ENCODE measurements at regions not wholly inside any gene's neighbourhood (a gene's known extent, or its start where the extent isn't known, plus 50 kb on each side); places are given as distances from the start of the nearest gene placed in this dataset.
A peak's percentile ranks its signal among the peaks of the same experiment; 100 is the strongest.
"Not testable (repeated sequence)": the region's sequence is repeated elsewhere in the genome, so short reads cannot be mapped to it uniquely, and the experiment has no call there.

DNA sequence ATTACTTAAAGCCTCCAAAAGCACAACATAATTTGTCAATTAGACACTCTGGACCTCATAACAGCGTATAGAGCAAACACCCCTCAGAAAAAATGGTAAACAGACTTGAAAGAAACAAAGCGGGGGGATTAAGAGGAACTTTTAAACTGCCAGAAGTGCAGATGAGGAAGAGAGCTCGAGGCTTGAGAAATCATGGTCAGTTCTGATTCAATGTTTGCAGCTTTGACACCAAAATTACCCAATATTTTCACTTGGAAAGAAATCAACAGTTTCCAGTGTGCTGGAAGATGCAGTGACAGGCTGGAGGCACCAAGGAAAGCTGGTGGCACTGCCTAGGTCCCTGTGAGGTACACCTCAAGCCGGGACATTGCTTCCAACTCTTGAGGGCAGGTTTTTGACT is 180.9 kb upstream of the TOX3 start:
- no peak for DNase-seq

DNA sequence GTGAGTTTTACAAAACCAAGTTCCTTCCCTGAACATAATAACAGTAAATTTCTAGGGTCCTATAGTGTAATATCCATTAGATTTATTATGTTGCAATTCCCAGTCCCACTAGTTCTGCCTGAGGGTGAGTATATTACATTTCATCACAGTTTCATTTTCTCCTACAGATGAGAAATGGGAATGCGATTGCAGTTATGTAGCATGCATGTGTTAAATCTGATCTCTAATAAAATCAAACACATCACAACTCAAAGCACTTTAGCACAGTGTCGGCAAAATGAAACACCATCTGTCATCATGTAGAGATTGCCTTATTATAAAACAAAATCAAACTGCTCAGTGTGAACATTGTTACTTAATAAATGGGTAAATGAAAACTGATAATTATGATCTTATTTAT is 180.5 kb upstream of the TOX3 start:
- DNase-seq = no peak

DNA sequence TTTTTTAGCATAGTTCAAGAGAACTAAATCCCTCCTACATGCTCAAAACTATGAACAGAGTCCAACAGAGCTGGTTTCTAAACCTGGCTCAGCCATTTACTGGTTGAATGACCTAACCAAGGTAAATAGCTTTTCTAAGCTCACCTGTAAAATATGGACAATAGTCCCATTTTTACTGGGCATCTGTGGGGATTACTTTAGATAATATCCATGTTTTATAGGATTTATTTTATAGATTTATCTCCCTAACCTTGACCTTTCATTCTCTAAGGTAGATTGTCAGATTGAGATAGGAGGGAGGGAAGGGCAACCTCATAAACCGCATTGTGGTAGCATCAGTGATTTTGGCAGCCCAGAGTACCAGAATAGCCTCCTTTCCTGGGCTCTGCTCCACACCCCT is 178.5 kb upstream of the TOX3 start:
- DNase-seq = no peak

DNA sequence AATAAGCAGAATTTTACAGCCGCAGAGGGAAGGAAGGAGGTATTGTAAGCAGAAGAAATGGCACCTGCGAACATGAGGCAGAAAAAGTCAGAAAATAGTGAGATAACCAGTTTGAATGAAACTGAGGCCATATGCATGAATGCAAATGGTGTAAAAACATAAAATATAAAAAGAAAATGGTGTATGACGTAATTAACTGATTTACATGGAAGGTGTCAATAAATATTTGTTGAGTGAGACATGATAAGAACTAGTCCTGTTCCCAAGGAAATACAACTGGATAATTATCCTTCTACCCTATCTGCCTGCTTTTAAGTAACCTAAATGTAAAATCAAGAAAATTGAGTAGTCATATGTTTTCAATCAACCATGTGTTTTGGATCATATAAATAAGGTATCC is 178.1 kb upstream of the TOX3 start:
- no peak for DNase-seq

DNA sequence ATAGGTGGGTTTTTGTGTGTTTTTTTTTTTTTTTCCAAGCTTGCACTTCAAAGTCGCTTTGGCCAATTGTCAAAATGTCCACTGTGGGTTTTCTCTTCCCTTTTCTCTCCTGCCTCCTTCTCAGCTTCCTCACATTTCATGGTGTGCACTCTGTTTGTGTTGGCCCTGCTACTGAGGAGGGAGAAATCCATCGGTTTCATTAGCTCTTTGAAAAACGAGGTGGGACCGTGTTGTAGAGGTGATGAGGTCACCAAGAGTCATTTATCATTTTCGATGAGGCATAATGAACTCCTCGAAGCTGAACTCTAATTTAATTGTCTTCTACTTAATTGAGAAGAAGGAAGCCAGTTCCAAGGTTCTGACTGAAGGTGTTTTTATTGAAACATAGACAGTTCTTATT is 174.4 kb upstream of the TOX3 start:
- DNase-seq = no peak

DNA sequence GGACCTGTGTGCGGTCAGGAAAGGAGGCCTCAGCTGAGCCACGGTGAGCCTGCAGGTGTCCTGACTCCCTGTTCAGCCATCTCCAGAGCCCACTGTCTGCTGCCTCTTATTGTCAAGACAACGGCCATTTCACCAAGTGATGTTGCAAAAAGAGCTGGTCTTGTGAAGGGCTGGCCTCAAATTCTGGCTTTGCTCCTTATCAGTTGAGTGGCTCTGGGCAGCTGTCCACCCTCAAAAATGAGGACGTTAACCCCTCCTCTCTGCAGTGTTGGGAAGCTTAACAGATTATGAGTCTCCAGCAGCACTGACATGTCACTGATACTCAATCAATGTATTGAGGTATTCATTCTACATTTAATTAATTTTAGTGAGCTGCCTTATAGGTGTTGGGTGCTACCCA is 171.1 kb upstream of the TOX3 start:
- DNase-seq = no peak

DNA sequence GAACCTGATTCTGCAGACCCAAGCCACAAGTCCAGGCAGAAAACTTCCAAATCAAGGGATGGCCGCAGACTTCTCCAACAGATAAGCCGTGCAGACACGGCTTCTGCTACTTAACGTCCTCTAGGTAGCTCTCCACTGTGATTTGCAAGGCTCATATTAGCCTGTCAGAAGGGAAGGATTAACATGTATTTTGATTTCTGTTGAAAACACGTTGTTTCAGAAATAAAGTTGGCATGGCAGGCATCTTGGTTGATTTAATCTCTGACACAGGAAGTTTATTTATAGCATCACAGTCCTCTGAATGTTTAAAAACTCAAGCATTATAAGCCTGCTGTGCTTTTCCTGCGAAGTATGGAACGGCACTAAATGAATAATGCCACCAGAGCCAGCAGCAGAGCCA is 166.8 kb upstream of the TOX3 start:
- DNase-seq = no peak

DNA sequence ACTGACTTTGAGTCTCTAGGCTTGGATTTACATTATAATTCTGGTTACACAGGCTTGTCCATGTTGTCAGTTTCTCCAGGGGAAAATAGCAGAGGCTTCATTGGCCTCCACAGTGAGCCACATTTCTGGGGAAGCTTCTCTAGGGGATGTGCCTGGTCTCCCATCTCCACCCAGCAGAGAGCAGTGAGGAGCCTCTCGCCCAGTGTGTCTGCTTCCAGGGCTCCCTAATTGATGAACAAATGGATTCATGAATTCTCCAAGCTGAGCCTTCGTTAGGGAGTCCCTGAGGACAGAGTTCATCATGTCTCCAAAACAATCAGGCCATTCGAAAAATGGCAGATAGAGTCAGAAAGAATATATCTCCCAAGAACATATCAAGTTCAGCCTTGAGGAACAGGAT is 162.4 kb upstream of the TOX3 start:
- DNase-seq = no peak

DNA sequence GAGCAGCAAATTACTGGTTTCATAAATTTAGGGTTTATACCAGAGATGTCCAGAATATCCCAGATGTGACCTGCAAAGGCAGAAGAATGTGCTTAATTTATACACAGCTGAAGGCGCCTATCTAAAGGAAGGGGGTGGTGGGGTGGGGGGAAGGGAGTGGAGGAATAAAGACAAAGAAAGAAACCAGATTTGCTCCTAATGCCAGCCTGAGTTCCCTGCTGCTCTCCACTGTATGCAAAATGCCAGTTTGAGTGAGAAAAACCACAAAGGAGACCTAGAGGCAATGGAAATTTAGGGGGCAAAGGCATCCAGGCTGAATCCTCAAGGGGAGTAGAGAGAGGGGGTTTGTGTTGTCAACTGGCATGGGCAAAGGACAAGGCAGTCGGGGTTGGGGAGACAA is 161.5 kb upstream of the TOX3 start:
- no peak for DNase-seq

DNA sequence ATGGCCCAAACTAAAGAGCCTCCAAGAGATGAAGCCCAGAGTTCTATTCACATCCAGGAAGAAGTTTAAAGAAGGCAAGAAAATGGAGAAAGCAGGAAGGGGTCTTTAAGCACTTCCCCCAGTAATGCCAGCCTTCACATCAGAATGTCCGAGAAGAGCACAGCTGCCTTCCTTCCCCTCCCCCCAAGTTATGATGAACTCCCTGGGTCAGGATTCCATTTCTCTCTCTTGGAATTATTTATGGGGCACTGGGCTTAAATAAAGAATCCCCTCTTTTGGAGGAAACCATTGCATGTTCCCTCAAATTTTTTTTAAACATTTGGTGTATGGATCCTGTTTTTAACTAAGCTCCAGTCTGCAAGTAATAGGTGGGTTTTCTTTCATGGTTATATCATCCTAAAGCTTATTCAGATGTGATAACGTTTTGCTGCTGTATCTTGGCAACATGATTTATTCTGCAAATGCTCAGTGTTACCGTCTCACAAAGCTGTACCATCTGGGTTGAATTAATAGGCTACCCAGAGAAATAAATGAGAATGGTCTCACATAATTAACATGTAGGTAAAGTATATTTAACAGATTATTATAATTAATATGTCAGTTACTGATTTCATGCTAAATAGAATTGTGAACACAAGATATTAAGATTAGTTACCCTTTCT is 160.9 kb upstream of the TOX3 start:
- DNase-seq = no peak

DNA sequence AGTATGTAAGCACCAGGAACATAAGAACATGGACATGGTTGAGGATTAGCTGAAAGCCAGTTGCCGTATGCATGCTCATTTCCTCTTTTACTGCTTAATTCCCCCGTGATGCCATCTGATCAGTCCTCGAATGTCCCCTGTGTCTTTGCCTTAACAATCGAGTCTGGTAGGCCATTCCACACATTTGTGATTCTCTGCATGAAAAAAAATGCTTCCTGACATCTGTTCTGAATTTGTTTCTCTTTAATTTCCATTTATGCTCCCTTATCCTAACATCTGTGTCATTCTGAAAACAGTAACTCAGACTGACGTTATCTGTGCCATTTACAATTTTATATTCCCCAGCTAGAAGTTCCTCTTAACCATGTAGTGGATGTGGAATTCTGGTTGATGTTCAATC is 158.2 kb upstream of the TOX3 start:
- DNase-seq = peak; percentile 46

DNA sequence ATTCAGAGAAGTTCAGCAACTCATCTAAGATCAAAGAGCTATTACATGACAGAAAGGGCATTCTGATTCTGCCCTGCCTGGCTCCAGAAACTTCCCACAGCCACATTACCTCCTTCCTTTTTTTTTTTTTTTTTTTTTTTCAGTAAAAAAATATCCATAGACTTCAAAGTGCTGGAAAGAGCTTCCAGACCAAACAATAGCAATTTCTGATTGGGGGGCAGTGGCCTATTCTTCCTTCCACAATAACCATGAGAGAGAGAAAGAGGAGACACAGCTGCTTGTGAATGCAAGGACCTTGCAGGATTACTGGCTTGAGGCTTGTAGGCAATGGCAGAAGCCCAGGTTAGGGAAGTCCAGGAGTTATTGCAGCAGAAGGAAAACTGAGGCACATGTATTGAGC is 151.0 kb upstream of the TOX3 start:
- no peak for DNase-seq

DNA sequence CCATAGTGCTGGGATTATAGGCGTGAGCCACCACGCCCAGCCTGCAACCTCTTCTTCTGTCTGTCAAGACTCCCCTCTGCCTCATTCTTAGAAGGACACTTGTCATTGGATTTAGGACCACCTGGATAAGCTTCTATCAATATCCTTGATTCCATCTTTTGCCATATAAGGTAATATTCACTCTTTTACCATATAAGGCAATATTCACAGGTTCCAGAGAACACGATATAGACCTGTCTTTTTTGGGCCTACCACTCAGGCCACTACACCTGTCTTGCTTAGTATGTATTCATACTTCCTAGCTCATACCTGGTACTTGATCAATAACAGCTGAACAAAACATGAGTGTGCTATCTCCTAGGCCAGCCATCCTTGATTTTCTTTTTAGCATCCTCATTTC is 149.2 kb upstream of the TOX3 start:
- DNase-seq = no peak

DNA sequence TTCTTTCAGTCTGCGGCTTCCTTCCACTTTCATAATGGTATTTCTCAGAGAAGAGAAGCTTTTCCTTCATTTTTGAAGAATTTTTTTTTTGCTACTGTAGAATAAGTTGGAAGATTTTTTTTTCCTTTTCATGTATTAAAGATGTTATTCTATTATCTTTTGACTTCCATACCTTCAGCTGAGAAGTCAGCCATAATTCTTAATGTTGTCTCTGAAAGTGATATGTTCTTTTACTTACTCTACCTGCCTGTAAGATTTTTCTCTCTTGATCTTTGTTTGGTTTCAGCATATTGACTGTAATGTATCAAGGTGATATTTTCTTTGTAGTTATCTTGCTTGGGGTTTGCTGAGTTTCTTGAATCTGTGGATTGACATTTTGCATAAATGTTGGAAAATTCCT is 143.5 kb upstream of the TOX3 start:
- DNase-seq = no peak

DNA sequence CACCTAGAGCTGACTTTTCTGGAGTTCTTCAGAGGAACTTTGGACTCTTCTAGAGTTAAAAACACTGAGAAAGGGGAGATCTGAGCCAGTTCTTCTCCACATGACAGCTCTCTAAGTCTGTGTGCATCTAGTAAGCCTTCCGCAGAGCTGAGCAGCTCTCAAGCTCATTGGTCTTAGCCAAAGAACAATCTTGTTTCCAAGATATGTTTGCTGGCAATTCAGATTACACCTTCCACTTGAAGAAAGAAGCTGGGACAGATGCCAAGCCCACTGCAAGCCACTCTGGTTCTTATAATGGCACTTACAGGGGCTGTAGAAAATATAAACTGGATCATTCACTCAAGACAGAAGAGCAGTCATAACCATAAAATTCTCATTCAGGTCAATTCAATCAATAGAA is 134.1 kb upstream of the TOX3 start:
- no peak for DNase-seq

DNA sequence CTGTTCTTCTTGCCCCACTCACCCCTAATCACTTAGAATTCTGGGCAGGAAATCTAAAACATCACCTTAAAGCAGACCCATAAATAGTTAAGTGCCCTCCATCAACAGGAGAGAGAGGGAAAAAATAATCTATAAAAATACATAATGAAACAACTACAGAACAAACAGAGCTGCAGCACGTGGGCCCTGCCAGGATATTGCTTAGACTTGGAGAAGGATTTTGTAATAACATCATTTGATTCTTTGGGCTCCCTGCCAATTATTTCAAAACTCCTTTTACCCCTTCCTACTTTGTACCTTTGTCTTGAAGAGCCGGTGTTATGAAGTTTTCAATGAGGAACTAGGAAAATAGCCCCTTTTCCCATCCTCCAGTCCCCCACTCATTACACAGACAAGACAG is 130.6 kb upstream of the TOX3 start:
- no peak for DNase-seq

DNA sequence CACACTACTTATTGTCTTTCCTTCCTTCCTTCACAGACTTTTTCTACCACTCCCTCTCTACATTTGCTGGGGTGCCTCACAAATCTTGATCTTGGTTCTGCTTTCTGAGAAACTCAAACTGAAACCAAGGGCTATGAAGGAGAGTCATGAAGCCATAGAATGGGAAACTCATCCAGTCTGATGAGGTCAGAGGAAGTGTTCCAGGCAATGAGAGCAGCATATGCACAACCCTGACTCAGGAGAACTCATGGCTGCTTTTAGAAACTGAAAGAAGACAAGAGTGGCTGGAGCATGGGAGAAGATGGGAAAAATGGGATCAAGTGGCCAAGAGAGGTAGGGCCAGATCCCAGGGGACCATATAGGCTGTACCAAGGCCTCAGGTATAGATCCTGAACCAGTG is 130.0 kb upstream of the TOX3 start:
- no peak for DNase-seq

DNA sequence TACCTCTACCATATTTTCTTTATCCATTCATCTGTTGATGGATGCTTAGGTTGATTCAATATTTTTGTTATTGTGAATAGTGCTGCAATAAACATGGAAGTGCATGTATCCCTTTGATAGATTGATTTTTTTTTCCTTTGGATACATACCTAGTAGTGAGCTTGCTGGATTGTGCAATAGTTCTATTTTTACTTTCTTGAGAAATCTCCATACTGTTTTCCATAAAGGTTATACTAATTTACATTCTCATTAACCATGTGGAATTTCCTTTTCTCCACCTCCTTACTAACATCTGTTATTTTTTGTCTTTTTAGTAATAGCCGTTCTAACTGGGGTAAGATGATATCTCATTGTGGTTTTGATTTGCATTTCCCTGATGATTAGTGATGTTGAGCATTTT is 124.6 kb upstream of the TOX3 start:
- no peak for DNase-seq

DNA sequence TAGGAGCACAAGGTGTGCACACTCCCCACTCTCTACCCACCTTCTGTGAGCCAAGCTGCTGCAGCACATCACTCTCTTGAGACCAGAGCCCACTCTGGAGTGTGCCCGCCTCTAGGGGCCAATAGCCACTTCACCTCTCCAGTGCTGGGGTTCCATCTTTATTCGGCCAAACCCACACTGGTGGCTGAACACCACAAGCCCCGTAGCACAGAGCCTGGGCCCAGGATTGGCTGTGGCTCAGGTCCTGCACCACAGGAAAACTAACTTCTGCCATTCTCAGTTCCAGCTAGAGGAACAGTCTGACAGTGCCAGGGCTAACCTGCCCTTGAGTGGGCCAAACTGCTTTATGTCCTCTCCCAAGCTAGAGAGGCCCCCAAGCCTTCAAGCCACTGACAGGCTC is 111.0 kb upstream of the TOX3 start:
- no peak for DNase-seq

DNA sequence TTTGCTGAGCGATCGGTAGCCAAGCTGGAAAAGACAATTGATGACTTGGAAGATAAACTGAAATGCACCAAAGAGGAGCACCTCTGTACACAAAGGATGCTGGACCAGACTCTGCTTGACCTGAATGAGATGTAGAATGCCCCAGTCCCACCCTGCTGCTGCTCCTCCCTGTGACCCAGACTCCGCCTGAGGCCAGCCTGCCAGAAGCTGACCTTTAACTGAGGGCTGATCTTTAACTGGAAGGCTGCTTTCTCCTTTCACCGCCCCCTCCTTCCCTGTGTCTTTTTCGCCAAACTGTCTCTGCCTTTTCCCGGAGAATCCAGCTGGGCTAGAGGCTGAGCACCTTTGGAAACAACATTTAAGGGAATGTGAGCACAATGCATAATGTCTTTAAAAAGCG is 109.0 kb upstream of the TOX3 start:
- not testable (repeated sequence) for DNase-seq

DNA sequence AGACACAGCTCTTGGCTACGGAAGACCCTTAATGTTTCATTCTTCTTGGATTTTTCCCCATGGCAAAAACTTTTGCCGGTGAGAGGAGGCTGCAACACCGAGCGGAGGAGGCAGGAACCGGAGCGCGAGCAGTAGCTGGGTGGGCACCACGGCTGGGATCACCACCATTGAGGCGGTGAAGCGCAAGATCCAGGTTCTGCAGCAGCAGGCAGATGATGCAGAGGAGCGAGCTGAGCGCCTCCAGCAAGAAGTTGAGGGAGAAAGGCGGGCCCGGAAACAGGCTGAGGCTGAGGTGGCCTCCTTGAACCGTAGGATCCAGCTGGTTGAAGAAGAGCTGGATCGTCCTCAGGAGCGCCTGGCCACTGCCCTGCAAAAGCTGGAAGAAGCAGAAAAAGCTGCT is 108.2 kb upstream of the TOX3 start:
- DNase-seq = not testable (repeated sequence)

DNA sequence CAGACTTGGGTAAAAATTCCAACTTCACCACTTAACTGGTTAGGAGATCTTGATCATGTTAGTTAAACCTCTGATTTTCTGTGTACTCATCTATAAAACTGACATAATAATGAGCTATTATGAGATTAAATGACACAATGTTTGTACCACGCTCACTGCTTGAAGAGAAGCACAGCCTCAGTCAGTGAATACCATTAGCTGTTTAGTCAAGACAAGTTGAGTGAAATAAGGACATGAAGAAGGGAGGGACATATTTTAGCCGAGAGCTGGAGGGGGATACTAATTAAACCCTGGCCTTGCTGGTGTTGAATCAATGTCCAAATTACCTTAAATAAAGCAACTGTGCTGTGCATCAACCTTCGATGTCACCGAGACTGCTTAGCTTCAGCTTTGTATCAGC is 105.1 kb upstream of the TOX3 start:
- no peak for DNase-seq

DNA sequence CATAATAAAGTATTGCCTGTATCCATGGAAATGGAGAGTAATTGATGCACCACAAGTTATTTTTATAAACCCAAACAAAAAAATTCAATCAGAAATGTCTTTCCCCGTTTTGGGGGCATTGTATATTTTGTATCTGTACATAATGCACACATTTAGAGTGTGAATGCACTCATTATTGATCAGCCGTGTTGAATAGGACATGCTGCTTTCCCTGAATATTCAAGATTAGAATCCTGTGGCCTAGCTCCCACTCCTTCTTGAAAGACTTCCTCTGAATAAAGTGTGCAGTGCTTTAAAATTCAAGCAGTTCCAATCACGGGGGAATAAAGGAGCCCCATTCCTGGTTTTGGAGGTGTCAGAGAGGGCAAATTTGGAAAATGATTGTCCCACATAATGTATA is 103.8 kb upstream of the TOX3 start:
- DNase-seq = no peak

DNA sequence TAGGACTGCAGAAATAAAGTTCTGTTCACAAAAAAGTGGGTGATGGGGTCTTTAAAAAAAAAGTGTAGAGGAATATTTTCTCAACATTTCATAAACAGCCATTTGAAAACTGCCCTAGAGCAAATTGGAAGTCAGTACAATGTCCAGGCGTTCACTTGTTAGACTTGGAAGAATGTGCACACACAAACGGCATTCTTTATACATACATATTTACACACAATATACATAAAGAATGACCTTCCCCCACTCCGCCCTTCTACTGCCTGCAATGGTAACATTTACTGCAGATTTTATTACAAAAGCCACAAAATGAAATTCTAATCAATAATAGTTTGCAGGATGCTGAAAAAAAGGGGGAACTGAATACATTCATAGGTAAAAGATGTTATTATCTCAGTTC is 103.4 kb upstream of the TOX3 start:
- no peak for DNase-seq

DNA sequence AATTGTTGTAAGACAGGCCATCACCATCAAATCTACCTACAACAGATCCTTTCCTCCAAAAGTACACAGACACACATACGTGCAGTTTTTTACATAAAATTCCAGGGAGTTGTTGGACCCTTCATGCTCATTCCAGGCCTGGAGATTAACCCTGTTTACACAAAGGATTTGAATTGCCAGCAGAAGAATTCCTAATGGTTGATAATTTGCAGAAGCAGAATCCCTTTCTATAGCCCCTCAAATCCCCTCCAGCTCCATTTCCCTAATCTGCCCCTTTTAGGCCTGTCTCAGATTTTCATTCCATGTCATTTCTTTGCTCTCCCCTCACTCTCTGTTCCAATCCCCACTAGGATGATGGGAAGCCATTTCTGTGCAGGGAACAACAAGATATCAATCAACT is 102.9 kb upstream of the TOX3 start:
- DNase-seq = no peak
